Lower leg skin (tissue), 3 donors: ENCODE measurements at regions not wholly inside any gene's neighbourhood (a gene's known extent, or its start where the extent isn't known, plus 50 kb on each side); places are given as distances from the start of the nearest gene placed in this dataset.

ENCODE experiments used
- POLR2A ChIP-seq, 2 donors: fragments of 450-650 bp; IDR thresholded peaks; one replicate each; pipeline ENCODE4 v1.6.1; 2016 to 2017; ENCODE audit warnings: antibody characterized with exemption in 2 of 2, mild to moderate bottlenecking in 1 of 2, moderate library complexity in 1 of 2
- TF ChIP-seq, protein P1 (sequence below), 3 donors: fragments of 450-650 bp; IDR thresholded peaks; one replicate each; pipeline ENCODE4 v1.5.1; 2016; ENCODE audit warnings: antibody characterized with exemption in 3 of 3, mild to moderate bottlenecking in 3 of 3, moderate library complexity in 2 of 3

DNA sequence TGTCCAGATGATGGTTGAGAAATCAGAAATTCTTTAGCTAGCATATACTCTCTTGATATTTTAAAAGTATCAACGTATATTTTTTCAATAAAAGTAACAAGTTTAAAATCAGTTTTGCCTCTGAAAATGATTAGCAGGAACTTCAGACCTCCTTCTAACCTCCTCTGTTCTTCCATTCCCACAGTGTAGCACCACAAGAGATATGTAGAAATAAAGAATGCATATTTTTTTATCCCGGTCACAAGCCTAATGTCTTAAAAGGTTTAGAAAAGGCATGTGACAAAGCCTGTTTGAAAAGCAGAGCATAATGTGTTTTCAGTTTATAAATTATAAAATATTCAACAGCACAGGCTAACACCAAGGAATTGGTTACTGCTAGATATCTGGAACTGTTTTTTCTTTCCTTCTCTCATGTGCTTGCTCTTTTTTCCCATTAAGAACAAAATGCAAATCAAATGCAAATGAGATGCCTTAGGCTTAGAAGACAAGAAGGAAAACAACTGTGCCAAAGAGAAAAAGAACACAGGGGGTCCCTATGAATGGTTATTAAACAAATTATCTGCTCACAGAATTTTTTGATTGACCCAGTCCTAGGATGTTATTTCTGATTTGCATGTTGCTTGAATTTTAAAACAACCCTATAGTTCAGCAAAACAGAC is 351.7 kb upstream of the FAM241A start:
- TF ChIP-seq POLR2A (IDR thresholded peaks at IDR 0.05), result no peak
- TF ChIP-seq, protein P1, sequence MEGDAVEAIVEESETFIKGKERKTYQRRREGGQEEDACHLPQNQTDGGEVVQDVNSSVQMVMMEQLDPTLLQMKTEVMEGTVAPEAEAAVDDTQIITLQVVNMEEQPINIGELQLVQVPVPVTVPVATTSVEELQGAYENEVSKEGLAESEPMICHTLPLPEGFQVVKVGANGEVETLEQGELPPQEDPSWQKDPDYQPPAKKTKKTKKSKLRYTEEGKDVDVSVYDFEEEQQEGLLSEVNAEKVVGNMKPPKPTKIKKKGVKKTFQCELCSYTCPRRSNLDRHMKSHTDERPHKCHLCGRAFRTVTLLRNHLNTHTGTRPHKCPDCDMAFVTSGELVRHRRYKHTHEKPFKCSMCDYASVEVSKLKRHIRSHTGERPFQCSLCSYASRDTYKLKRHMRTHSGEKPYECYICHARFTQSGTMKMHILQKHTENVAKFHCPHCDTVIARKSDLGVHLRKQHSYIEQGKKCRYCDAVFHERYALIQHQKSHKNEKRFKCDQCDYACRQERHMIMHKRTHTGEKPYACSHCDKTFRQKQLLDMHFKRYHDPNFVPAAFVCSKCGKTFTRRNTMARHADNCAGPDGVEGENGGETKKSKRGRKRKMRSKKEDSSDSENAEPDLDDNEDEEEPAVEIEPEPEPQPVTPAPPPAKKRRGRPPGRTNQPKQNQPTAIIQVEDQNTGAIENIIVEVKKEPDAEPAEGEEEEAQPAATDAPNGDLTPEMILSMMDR (IDR thresholded peaks at IDR 0.05), result no peak
